Gastroesophageal sphincter (tissue), 4 donors: ENCODE measurements at regions not wholly inside any gene's neighbourhood (a gene's known extent, or its start where the extent isn't known, plus 50 kb on each side); places are given as distances from the start of the nearest gene placed in this dataset.

Experiments used
- ATAC-seq: fragments of 150-250 bp; one replicate; pipeline ENCODE4 v1.9.1; 2016; ENCODE audit warnings: mild to moderate bottlenecking, moderate library complexity
- H3K27ac ChIP-seq, 4 donors: fragments of 200-600 bp; sonication (generic) in 3 of 4; 1 replicate in 3 of 4; 2 replicates in 1 of 4; pipeline ENCODE4 v1.5.1; 2016 to 2019
- H3K27me3 ChIP-seq: fragments of 200-600 bp; sonication (generic); one replicate; pipeline ENCODE4 v1.5.1; 2019
- H3K36me3 ChIP-seq, 2 donors: fragments of 200-600 bp; sonication (generic); one replicate each; pipeline ENCODE4 v1.5.1; 2019; ENCODE audit warnings: control low read depth in 1 of 2
- H3K4me1 ChIP-seq, 3 donors: fragments of 200-600 bp; sonication (generic); 1 replicate in 2 of 3; 2 replicates in 1 of 3; pipeline ENCODE4 v1.5.1; 2016 to 2019; ENCODE audit warnings: control low read depth in 2 of 3
- H3K4me3 ChIP-seq, 2 donors: fragments of 200-600 bp; sonication (generic); one replicate each; pipeline ENCODE4 v1.5.1; 2019; ENCODE audit warnings: mild to moderate bottlenecking in 1 of 2, moderate library complexity in 1 of 2
- H3K9me3 ChIP-seq, 3 donors: fragments of 200-600 bp; sonication (generic); one replicate each; pipeline ENCODE4 v1.5.1; 2017 to 2019; ENCODE audit warnings: control low read depth in 2 of 3
- EP300 ChIP-seq: sonication (generic); formaldehyde crosslinking; IDR thresholded peaks from one replicate; pipeline ENCODE4 v1.6.1; 2017; ENCODE audit warnings: antibody characterized with exemption, mild to moderate bottlenecking
- POLR2A ChIP-seq, 2 donors: fragments of 450-650 bp; IDR thresholded peaks; one replicate each; pipeline ENCODE4 v1.6.1; 2017; ENCODE audit warnings: antibody characterized with exemption in 2 of 2, mild to moderate bottlenecking in 2 of 2, moderate library complexity in 1 of 2
- POLR2AphosphoS5 ChIP-seq: sonication (generic); formaldehyde crosslinking; IDR thresholded peaks from one replicate; pipeline ENCODE4 v1.6.1; 2017; ENCODE audit warnings: antibody characterized with exemption
- WGBS, 2 donors: methylation state at CpG; one replicate each; pipeline ENCODE4 v1.1.5; 2018; ENCODE audit warnings: low coverage in 1 of 2; 5-methylcytosine and 5-hydroxymethylcytosine counted together
- TF ChIP-seq, protein P1 (sequence below), 4 experiments: fragments of 200-600 bp in 2 of 4; fragments of 450-650 bp in 2 of 4; sonication (generic) in 1 of 4; IDR thresholded peaks; one replicate each; pipeline ENCODE4 v1.5.1; 2017 to 2019; ENCODE audit warnings: antibody characterized with exemption in 4 of 4, mild to moderate bottlenecking in 2 of 4, moderate library complexity in 2 of 4

DNA sequence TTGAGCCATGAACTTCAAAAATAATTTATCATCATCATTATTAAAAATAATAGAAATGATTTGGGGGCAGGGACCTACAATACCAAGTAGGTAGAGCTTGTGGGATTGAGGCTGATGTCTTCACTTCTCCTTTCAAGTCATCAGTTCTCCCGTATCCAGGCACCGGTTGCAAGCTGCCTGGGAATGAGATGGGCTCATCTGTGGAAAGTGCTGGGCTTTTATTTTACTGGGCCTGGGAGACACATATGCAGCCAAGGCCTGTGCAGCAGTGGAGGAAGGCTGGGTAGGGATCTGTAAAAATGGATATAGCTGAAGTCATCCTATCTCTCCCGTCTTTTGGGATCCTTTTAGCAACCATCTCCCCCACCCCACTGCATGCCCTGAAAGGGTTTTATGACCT lies 284.1 kb upstream of the CLINT1 start:
- no peak overlapping the region for H3K4me3 ChIP-seq
- no peaks in the 10 kb centered on the region for H3K9me3 ChIP-seq
- ATAC-seq = no peak
- no peaks in the 10 kb centered on the region for H3K27me3 ChIP-seq
- no peak overlapping the region for H3K27ac ChIP-seq
- H3K4me1 ChIP-seq = peaks cover 0 to 3% (median 0%) of the 10 kb centered on the region in 3 donors
- TF ChIP-seq POLR2AphosphoS5 = no peak
- TF ChIP-seq, protein P1, sequence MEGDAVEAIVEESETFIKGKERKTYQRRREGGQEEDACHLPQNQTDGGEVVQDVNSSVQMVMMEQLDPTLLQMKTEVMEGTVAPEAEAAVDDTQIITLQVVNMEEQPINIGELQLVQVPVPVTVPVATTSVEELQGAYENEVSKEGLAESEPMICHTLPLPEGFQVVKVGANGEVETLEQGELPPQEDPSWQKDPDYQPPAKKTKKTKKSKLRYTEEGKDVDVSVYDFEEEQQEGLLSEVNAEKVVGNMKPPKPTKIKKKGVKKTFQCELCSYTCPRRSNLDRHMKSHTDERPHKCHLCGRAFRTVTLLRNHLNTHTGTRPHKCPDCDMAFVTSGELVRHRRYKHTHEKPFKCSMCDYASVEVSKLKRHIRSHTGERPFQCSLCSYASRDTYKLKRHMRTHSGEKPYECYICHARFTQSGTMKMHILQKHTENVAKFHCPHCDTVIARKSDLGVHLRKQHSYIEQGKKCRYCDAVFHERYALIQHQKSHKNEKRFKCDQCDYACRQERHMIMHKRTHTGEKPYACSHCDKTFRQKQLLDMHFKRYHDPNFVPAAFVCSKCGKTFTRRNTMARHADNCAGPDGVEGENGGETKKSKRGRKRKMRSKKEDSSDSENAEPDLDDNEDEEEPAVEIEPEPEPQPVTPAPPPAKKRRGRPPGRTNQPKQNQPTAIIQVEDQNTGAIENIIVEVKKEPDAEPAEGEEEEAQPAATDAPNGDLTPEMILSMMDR (IDR thresholded peaks at IDR 0.05) = no peak
- TF ChIP-seq EP300 = no peak
- no peak for TF ChIP-seq POLR2A (IDR thresholded peaks at IDR 0.05)
- H3K36me3 ChIP-seq = no peaks in the 10 kb centered on the region
- WGBS, 2 donors = 0 to 31% methylated on average over 1 to 2 of the region's 3 CpGs

DNA sequence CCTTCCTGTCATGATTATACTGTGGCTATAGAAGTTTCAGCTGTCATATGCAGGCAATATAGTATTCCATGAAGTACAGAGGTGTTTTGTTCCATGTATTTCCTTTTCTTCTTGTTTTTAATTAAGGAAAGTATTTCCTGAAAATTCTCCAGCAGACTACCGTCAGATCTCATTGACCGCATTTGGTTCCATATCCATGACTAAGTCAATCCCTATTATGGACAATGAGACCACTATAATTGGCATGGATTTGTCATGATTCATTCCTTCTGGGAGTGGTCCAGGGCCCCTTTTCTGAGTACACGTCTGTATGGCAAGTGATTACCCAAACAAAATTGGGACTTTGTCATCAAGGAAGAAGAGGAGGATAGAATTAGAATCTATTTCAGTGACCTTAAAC lies 283.2 kb upstream of the CLINT1 start:
- ATAC-seq = no peak
- Histone ChIP-seq H3K9me3 (no peaks in the 10 kb centered on the region), H3K36me3 (no peaks in the 10 kb centered on the region), H3K27me3 (no peaks in the 10 kb centered on the region), H3K4me1 (peaks cover 0 to 3% (median 0%) of the 10 kb centered on the region in 3 donors), H3K27ac (no peak overlapping the region), H3K4me3 (no peak overlapping the region)
- TF ChIP-seq POLR2A (IDR thresholded peaks at IDR 0.05) (no peak), POLR2AphosphoS5 (no peak), EP300 (no peak)
- TF ChIP-seq, protein P1 (IDR thresholded peaks at IDR 0.05) = no peak
- WGBS, 2 donors = 55 to 63% methylated on average over 3 of the region's 3 CpGs

DNA sequence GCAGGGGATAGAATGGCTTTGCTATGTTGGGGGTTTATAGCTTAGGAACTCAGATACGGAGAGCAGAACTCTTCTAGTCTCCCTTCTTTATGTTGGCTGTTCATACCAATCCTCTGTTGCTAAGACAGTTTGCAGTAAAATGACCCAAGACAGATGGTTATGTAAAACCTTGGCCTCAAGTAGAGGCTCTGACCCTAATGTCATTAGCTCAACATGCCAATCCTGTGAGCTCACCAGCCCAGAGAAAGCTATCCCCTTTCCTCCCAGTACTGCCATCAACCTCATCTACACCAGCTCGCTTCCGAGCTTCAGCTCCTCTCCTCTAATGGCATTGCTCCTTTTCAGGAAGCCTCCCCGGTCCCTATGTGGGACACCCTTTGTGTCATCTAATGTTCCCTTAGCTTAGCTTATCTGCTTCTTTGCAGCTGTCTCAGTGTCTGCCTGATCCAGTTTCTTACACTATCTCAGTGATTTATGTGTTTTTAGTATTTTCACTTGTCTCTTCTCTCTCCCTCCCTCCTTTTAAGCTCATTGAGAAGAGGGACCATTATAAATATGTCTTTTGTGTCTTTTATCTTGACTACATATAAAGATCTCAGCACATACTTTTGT lies 281.3 kb upstream of the CLINT1 start:
- peak; percentile 77 for ATAC-seq
- H3K36me3 ChIP-seq = no peaks in the 10 kb centered on the region
- no peak overlapping the region for H3K4me3 ChIP-seq
- 49 to 85% methylated on average over 3 to 4 of the region's 4 CpGs for WGBS, 2 donors
- peaks cover 0 to 3% (median 0%) of the 10 kb centered on the region in 3 donors for H3K4me1 ChIP-seq
- no peak overlapping the region for H3K27ac ChIP-seq
- no peaks in the 10 kb centered on the region for H3K9me3 ChIP-seq
- TF ChIP-seq POLR2A (IDR thresholded peaks at IDR 0.05) (no peak), EP300 (no peak), POLR2AphosphoS5 (no peak)
- TF ChIP-seq, protein P1 (IDR thresholded peaks at IDR 0.05) = no peak
- no peaks in the 10 kb centered on the region for H3K27me3 ChIP-seq

DNA sequence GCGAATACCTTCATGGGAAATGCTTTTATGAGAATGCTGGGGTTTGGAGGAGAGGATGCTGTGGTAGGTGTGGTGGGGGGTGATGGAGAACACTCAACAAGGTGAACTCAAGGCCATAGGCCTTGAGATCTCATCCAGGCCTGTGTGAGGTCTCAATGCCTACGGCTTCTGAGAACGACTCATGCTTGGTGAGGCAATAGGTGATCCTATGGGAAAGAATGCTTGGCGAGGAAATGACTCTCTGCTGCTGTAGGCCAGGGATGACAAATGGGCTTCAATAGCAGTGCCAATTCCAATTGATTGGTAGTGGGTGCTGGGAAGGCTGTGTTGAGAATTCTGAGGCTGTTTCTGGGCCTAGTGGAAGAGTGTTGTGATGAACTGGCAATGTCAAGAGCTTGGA lies 280.2 kb upstream of the CLINT1 start:
- Histone ChIP-seq H3K9me3 (no peaks in the 10 kb centered on the region), H3K36me3 (no peaks in the 10 kb centered on the region), H3K4me3 (no peak overlapping the region), H3K4me1 (peaks cover 0 to 3% (median 0%) of the 10 kb centered on the region in 3 donors), H3K27me3 (no peaks in the 10 kb centered on the region), H3K27ac (no peak overlapping the region)
- no peak for ATAC-seq
- TF ChIP-seq POLR2A (IDR thresholded peaks at IDR 0.05) (no peak), EP300 (no peak), POLR2AphosphoS5 (no peak)
- TF ChIP-seq, protein P1 (IDR thresholded peaks at IDR 0.05) = no peak
- WGBS, 2 donors = 76 to 95% methylated on average over 4 of the region's 4 CpGs

DNA sequence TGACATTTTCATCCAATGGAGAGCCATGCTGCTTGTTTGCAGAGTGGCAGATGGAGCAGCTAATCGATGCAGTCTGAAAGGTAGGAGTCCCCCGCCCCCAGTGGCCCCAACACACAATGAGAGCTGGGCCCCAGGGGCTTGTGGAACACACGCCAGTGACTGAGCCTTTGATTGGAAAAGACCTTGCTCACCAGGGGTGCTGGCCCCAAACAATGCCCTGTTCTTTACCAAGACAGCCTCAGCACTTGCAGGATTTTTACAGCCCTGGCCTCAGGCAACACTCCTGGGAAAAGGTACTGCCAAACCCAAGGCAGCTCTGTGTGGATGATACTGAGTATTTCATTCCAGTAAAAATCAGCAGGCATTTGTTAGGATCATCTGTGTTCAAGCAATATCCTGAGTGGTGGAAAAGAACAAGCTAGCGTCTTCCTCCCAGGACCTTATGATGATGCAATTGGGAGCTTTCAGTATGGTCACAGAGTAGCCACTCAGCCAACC lies 276.8 kb upstream of the CLINT1 start:
- Histone ChIP-seq H3K36me3 (no peaks in the 10 kb centered on the region), H3K27ac (no peak overlapping the region), H3K27me3 (no peaks in the 10 kb centered on the region), H3K4me3 (no peak overlapping the region), H3K9me3 (no peaks in the 10 kb centered on the region), H3K4me1 (peaks cover 0 to 3% (median 0%) of the 10 kb centered on the region in 3 donors)
- TF ChIP-seq POLR2AphosphoS5 = no peak
- TF ChIP-seq, protein P1 (IDR thresholded peaks at IDR 0.05) = no peak
- no peak for TF ChIP-seq POLR2A (IDR thresholded peaks at IDR 0.05)
- TF ChIP-seq EP300 = no peak
- peak; percentile 66 for ATAC-seq
- WGBS, 2 donors = no CpG with 5 or more reads among the region's 4 CpGs
